ENCODE measurements at regions not wholly inside any gene's neighbourhood (a gene's known extent, or its start where the extent isn't known, plus 50 kb on each side); places are given as distances from the start of the nearest gene placed in this dataset.
"Not testable (repeated sequence)": the region's sequence is repeated elsewhere in the genome, so short reads cannot be mapped to it uniquely, and the experiment has no call there.

DNA sequence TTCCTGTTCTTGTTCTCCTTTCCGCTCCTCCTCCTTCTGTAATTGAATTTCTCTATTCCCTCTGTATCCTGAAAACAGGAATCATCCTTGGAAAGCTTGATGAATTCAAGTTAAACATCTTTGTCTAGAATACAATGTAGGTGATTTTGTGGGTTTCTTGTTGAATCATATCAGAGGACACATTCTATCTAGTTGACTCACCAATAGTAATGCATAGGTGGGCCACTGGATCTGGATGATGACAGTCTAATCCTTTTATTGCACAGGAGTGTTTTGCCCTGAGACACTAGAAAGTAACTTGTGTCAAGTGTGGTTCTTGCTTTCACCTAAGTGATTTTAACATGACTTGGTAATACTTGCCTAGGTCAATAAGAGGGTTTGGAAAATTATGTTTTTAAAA lies 164.3 kb downstream of the RFPL4B start:
- no peak for DNase-seq (ENCODE audit: insufficient read length, low spot score)
- no peak for TF ChIP-seq POLR2A (IDR thresholded peaks at IDR 0.05; ENCODE audit: low read depth, low read length)
- no peak for FAIRE-seq

DNA sequence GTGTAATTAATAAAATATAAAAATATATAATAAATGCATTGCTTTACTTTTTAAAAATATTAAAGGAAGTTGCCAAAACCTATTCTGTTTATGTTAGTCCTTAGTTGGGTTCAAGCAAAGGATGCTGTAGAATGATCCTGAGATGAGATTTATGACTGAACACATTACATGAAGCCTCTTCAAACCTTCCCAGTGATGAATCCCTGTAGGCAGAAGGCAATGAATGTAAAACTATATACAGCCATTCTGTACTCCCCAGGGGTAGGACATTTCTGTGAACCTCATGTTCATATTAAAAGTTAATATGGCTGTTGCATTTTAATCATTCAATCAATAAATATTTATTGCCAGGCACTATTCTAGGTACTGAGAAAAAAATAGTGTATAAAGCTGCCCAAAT lies 166.0 kb downstream of the RFPL4B start:
- no peak for FAIRE-seq
- TF ChIP-seq POLR2A (IDR thresholded peaks at IDR 0.05; ENCODE audit: low read depth, low read length) = no peak
- DNase-seq (ENCODE audit: insufficient read length, low spot score) = no peak

DNA sequence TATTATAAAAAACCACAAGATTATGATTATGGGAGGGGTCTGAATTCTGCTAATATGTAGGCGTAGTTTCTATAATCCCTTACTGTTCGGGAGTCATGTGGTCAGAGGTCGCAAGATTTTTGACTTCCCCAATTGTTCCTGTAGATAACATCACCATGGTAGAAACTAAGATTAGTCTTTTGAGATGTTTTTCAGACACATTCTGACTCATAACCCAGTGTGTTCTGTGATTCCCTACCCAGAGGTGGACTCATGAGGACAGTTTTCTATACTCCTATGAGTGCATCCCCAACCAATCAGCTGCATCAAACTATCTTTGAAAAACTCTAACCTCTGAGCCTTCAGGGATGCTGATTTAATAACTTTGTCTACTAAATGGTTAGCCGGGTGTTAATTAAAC lies 175.5 kb downstream of the RFPL4B start:
- FAIRE-seq = no peak
- DNase-seq (ENCODE audit: insufficient read length, low spot score) = no peak
- no peak for TF ChIP-seq POLR2A (IDR thresholded peaks at IDR 0.05; ENCODE audit: low read depth, low read length)

DNA sequence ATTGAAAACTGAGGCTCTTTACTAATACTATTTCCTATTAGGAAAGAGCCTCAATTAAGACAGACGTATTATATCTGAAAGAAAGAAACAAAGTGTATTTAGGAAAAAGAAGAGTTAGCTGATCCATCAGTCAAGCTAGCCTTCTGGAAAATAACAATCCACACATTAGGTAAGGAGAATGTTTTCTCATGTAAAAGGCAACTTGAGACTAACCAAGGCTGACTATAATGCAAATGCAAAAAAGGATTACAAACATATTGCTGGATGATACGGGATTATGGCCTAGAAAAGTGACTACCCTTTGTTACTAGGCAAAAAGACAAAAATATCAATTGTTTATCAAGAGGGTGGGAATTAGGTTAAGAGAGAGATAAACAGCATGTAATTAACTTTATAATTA lies 176.9 kb downstream of the RFPL4B start:
- no peak for TF ChIP-seq POLR2A (IDR thresholded peaks at IDR 0.05; ENCODE audit: low read depth, low read length)
- DNase-seq (ENCODE audit: insufficient read length, low spot score) = no peak
- FAIRE-seq = no peak

DNA sequence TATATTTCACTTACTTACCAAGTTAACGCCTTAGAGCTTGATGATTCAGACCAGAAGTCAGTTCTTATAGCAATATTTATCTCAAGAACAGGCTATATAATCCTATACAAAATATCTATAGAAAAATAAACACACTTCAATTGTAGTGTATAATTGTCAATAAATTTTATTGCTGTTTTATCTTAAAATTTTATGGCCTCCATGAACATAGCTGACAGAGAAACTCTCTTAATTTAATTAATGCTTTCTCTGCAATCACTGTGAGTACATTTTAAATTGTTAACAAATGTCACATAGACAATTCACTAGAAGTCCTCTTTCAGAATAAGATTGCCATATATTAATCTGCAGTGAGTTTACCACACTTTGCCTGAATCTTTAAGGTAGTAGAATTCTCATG lies 178.6 kb downstream of the RFPL4B start:
- DNase-seq (ENCODE audit: insufficient read length, low spot score) = no peak
- TF ChIP-seq POLR2A (IDR thresholded peaks at IDR 0.05; ENCODE audit: low read depth, low read length) = no peak
- no peak for FAIRE-seq

DNA sequence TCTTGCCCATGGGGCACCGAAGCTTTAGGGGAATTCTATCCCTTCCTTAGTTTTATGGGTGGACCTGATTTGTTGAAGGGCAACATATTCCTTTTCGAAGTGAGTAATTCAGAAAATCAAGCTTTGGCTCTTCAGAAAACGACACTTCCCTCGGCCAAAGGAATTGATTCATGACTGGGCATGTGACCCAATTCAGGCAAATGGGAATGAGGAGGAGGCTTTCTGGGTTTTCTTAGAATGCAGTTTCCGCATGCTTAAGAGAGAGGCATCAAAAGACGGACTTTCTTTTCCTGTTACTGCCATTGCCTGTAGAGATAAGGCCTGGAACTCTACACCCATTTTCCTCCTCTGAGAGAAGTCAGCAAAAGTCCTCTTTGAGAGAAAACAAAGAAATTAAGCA lies 179.5 kb downstream of the RFPL4B start:
- FAIRE-seq (no peak), DNase-seq (ENCODE audit: insufficient read length, low spot score) (no peak)
- TF ChIP-seq POLR2A (IDR thresholded peaks at IDR 0.05; ENCODE audit: low read depth, low read length) = no peak

DNA sequence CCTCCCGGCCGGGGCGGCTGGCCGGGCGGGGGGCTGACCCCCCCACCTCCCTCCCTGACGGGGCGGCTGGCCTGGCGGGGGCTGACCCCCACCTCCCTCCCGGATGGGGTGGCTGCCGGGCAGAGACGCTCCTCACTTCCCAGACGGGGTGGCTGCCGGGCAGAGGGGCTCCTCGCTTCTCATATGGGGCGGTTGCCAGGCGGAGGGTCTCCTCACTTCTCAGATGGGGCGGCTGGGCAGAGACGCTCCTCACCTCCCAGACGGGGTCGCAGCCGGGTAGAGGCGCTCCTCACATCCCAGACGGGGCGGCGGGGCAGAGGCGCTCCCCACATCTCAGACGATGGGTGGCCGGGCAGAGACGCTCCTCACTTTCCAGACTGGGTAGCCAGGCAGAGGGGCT lies 181.2 kb downstream of the RFPL4B start:
- FAIRE-seq; DNase-seq (ENCODE audit: insufficient read length, low spot score): not testable (repeated sequence)

DNA sequence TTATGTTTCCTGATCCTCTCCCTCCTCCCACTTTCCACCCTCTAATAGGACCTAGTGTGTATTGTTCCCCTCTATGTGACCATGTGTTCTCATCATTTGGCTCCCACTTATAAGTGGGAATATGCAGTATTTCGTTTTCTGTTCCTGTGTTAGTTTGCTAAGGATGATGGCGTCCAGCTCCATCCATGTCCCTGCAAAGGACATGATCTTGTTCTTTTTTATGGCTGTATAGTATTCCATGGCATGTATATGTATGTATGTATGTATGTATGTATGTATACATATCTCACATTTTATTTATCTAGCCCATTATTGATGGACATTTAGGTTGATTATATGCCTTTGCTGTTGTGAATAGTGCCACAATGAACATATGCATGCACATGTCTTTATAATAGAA lies 188.7 kb downstream of the RFPL4B start:
- no peak for TF ChIP-seq POLR2A (IDR thresholded peaks at IDR 0.05; ENCODE audit: low read depth, low read length)
- no peak for DNase-seq (ENCODE audit: insufficient read length, low spot score)
- FAIRE-seq = no peak

DNA sequence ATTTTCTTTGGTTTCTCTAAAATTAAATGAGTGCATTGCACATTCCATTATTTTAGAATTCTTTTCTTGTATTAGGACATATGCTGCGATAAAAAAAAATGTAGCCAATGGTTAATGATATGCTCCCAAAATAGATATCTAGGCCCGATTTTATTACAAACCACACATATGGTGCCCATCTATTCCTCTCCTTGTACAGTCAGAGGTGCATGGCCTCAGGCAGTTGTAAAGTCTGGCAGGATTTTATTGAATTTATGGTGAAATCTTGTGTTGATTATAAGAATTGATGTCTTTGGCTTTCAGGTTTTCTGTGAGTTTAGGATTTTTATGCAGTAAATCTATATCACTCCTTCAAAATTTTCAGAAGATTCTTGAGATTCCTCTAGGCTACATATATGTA lies 192.2 kb downstream of the RFPL4B start:
- TF ChIP-seq POLR2A (IDR thresholded peaks at IDR 0.05; ENCODE audit: low read depth, low read length) = no peak
- DNase-seq (ENCODE audit: insufficient read length, low spot score) (no peak), FAIRE-seq (no peak)

DNA sequence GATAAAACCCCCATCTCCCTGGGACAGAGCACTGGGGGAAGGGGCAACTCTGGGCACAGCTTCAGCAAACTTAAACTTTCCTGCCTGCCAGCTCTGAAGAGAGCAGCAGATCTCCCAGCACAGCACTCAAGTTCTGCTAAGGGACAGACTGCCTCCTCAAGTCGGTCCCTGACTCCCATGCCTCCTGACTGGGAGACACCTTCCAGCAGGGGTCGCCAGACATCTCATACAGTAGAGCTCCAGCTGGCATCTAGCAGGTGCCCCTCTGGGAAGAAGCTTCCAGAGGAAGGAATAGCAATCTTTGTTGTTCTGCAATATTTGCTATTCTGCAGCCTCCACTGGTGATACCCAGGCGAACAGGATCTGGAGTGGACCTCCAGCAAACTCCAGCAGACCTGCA lies 194.7 kb downstream of the RFPL4B start:
- not testable (repeated sequence) for FAIRE-seq; DNase-seq (ENCODE audit: insufficient read length, low spot score)

DNA sequence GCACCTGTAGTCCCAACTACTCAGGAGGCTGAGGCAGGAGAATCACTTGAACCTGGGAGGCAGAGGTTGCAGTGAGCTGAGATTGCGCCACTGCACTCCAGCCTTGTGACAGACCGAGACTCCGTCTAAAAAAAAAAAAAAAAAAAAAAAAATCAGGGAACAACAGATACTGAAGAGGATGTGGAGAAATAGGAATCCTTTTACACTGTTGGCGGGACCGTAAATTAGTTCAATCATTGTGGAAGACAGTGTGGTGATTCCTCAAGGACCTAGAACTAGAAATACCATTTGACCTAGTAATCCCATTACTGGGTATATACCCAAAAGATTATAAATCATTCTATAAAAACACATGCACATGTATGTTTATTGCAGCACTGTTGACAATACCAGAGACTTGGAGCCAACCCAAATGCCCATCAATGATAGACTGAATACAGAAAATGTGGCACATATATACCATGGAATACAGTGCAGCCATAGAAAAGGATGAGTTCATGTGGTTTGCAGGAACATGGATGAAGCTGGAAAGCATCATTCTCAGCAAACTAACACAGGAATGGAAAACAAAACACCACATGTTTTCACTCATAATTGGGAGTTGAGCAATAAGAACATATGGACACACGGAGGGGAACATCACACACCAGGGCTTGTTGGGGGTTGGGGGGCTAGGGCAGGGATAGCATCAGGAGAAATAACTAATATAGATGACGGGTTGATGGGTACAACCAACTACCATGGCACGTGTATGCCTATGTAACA lies 200.4 kb downstream of the RFPL4B start:
- not testable (repeated sequence) for DNase-seq (ENCODE audit: insufficient read length, low spot score); FAIRE-seq

DNA sequence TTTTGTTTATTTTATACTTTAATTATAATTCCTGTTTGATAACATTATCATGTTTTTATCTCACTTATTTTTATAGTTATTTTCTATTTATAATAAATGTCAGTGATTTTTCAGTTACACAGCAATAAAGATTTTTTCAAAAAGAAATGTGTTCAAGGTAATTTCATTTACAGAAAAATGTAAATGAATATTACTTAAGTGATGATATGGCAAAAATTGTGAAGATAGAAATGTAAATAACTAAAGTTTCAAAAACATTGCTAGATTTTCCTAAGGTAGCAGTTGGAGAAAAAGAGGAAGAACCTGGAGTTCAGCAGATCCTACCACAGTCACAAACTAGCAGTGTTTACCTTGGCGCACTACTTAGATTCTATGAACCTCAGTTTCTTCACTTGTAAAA lies 202.6 kb downstream of the RFPL4B start:
- TF ChIP-seq POLR2A (IDR thresholded peaks at IDR 0.05; ENCODE audit: low read depth, low read length) = no peak
- FAIRE-seq (no peak), DNase-seq (ENCODE audit: insufficient read length, low spot score) (no peak)

DNA sequence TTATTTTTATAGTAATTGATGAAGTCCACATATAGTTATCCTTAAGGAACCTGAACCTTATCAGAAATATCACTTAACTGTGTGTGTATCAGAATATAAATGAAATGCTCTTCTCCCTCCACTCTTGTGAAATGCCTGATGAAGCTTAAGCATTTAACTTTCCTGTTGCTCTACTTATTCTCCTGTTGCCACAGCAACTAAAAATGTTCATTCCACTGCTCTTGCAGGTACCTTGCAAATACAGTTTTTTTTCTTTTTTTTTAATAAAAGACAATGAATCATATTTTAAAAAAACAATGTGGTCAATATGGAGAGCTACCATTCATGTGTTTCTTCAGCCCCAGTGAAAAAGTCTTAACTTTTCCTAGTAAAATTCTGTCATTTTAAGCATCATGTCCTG lies 210.3 kb downstream of the RFPL4B start:
- no peak for TF ChIP-seq POLR2A (IDR thresholded peaks at IDR 0.05; ENCODE audit: low read depth, low read length)
- DNase-seq (ENCODE audit: insufficient read length, low spot score) = no peak
- FAIRE-seq = no peak

DNA sequence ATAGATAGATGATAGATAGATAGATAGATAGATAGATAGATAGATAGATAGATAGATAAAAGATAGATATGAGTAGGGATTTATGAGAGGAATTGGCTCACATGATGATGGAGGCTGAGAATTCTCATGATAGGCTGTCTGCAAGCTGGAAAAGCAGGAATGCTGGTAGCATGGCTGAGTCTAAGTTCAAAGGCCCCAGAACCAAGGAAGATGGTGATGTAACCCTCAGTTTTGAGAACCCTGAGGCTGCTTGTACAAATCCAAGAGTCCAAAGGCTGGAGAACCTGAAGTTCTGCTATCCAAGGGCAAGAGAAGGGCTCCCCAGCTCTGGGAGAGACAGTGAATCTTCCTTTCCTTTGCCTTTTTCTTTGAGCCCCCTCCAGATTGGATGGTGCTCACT lies 210.8 kb downstream of the RFPL4B start:
- TF ChIP-seq POLR2A (IDR thresholded peaks at IDR 0.05; ENCODE audit: low read depth, low read length) = no peak
- FAIRE-seq = no peak

DNA sequence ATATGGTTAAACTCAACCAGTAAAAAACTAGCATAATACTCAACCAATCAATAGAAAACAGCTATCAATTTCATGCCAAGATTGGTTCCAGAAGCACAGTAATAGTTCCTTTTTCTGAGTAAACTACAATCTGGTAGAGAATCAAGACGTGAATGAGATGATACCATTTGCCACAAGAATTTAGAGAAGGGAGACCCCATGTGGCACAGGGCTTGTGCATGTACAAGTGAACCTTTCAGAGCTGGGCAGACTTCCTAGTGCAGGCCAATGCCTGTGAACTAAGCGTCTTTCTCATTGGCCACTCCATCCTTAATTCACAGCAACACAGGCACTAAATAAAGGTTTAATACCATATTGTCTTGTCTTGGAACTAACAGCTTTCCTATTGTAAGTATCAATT lies 213.5 kb downstream of the RFPL4B start:
- no peak for FAIRE-seq
- no peak for TF ChIP-seq POLR2A (IDR thresholded peaks at IDR 0.05; ENCODE audit: low read depth, low read length)
- no peak for DNase-seq (ENCODE audit: insufficient read length, low spot score)

More for the DNA sequence above, 210.8 kb downstream of the RFPL4B start:
- DNase-seq (ENCODE audit: insufficient read length, low spot score) = no peak
